HG03039 (cell line): ENCODE measurements at regions not wholly inside any gene's neighbourhood (a gene's known extent, or its start where the extent isn't known, plus 50 kb on each side); places are given as distances from the start of the nearest gene placed in this dataset.

Source experiments
- ATAC-seq: cut with Tn5 transposase; IDR thresholded peaks from one replicate; pipeline ENCODE4 v1.9.1; 2021; ENCODE audit warnings: mild to moderate bottlenecking, moderate library complexity; ENCODE audit not compliant: unreplicated experiment

GRCh38 chr21:24055696-24056095 is 1551.6 kb downstream of the MRPL39 start:
- ATAC-seq, result no peak

GRCh38 chr21:24050231-24050630 is 1557.0 kb downstream of the MRPL39 start:
- ATAC-seq, result no peak

- ATAC-seq, result no peak
Measured at GRCh38 chr21:24046829-24047443, 1560.3 kb downstream of the MRPL39 start.

- ATAC-seq, result no peak
Measured at GRCh38 chr21:24045775-24046215, 1561.5 kb downstream of the MRPL39 start.

- no peak for ATAC-seq
Measured at GRCh38 chr21:24045373-24045772, 1561.9 kb downstream of the MRPL39 start.

GRCh38 chr21:24042687-24043086 is 1564.6 kb downstream of the MRPL39 start:
- ATAC-seq, result no peak

- ATAC-seq, result no peak
Measured at GRCh38 chr21:24032709-24033232, 1574.5 kb downstream of the MRPL39 start.

GRCh38 chr21:24027396-24027795 is 1579.9 kb downstream of the MRPL39 start:
- no peak for ATAC-seq

GRCh38 chr21:24025101-24025500 is 1582.2 kb downstream of the MRPL39 start:
- no peak for ATAC-seq

- no peak for ATAC-seq
Measured at GRCh38 chr21:24023936-24024335, 1583.3 kb downstream of the MRPL39 start.

- no peak for ATAC-seq
Measured at GRCh38 chr21:24023402-24023801, 1583.9 kb downstream of the MRPL39 start.

- ATAC-seq, result no peak
Measured at GRCh38 chr21:24014381-24014780, 1592.9 kb downstream of the MRPL39 start.

GRCh38 chr21:24011087-24011486 is 1596.2 kb downstream of the MRPL39 start:
- ATAC-seq, result no peak

- no peak for ATAC-seq
Measured at GRCh38 chr21:24007592-24007991, 1599.7 kb downstream of the MRPL39 start.

GRCh38 chr21:23986987-23987386 is 1620.3 kb downstream of the MRPL39 start:
- ATAC-seq, result no peak

GRCh38 chr21:23986214-23986613 is 1621.1 kb downstream of the MRPL39 start:
- no peak for ATAC-seq

- no peak for ATAC-seq
Measured at GRCh38 chr21:23982546-23982945, 1624.7 kb downstream of the MRPL39 start.

GRCh38 chr21:23977971-23978370 is 1629.3 kb downstream of the MRPL39 start:
- ATAC-seq, result no peak

GRCh38 chr21:23968722-23969647 is 1638.3 kb downstream of the MRPL39 start:
- ATAC-seq, result peak; percentile 97

- ATAC-seq, result no peak
Measured at GRCh38 chr21:23968008-23968407, 1639.3 kb downstream of the MRPL39 start.

- ATAC-seq, result no peak
Measured at GRCh38 chr21:23963454-23963853, 1643.8 kb downstream of the MRPL39 start.

- no peak for ATAC-seq
Measured at GRCh38 chr21:23960769-23961168, 1646.5 kb downstream of the MRPL39 start.
